Uterus (tissue), 2 donors: ENCODE measurements at regions not wholly inside any gene's neighbourhood (a gene's known extent, or its start where the extent isn't known, plus 50 kb on each side); places are given as distances from the start of the nearest gene placed in this dataset.

Source experiments
- CTCF ChIP-seq, 4 experiments: fragments of 200-600 bp in 2 of 4; fragments of 450-650 bp in 2 of 4; sonication (generic) in 2 of 4; IDR thresholded peaks; one replicate each; pipeline ENCODE4 v1.5.1; 2016 to 2019; ENCODE audit warnings: antibody characterized with exemption in 4 of 4, mild to moderate bottlenecking in 2 of 4, moderate library complexity in 1 of 4
- POLR2A ChIP-seq, 2 donors: fragments of 450-650 bp; IDR thresholded peaks; one replicate each; pipeline ENCODE4 v1.6.1; 2016; ENCODE audit warnings: antibody characterized with exemption in 2 of 2, mild to moderate bottlenecking in 1 of 2, moderate library complexity in 1 of 2

GRCh38 chr20:52420805-52421204, 229.2 kb upstream of the ZFP64 start:
- no peak for TF ChIP-seq CTCF (IDR thresholded peaks at IDR 0.05)
- TF ChIP-seq POLR2A (IDR thresholded peaks at IDR 0.05): no peak
